Astrocyte (in vitro differentiated cells and primary cell): ENCODE measurements at regions not wholly inside any gene's neighbourhood (a gene's known extent, or its start where the extent isn't known, plus 50 kb on each side); places are given as distances from the start of the nearest gene placed in this dataset.

Experiments used
- DNase-seq: peaks from one replicate; pipeline ENCODE4 v3.0.0-alpha.2; 2010; ENCODE audit warnings: low read depth
- FAIRE-seq: peaks from 2 replicates; lab custom pipeline; 2011; peaks lifted over from hg19 to GRCh38; lab: Jason Lieb, UNC
- H2AFZ ChIP-seq: 2 replicates; pipeline ENCODE4 v1.6.0; 2012; ENCODE audit warnings: low read depth, low read length, inconsistent platforms
- H3K27ac ChIP-seq: 2 replicates; pipeline ENCODE4 v1.5.1; 2011; ENCODE audit warnings: low read depth, low read length, inconsistent platforms
- H3K27me3 ChIP-seq: 2 replicates; pipeline ENCODE4 v1.6.0; 2011; ENCODE audit warnings: low read length, inconsistent platforms; ENCODE audit not compliant: insufficient read depth
- H3K36me3 ChIP-seq: 2 replicates; pipeline ENCODE4 v1.5.1; 2011; ENCODE audit warnings: low read length, inconsistent platforms; ENCODE audit not compliant: insufficient read depth
- H3K4me1 ChIP-seq: 2 replicates; pipeline ENCODE4 v1.5.1; 2011; ENCODE audit warnings: low read length, inconsistent platforms; ENCODE audit not compliant: insufficient read depth
- H3K4me2 ChIP-seq: 2 replicates; pipeline ENCODE4 v1.6.0; 2012; ENCODE audit warnings: low read length, inconsistent platforms
- H3K4me3 ChIP-seq: 2 replicates; pipeline ENCODE4 v1.5.1; 2011; ENCODE audit warnings: low read depth, mild to moderate bottlenecking, low read length, inconsistent platforms; ENCODE audit not compliant: insufficient read depth
- H3K79me2 ChIP-seq: 2 replicates; pipeline ENCODE4 v1.6.0; 2012; ENCODE audit warnings: mild to moderate bottlenecking, low read length, inconsistent platforms; ENCODE audit not compliant: insufficient read depth
- H3K9ac ChIP-seq: 2 replicates; pipeline ENCODE4 v1.6.0; 2012; ENCODE audit warnings: mild to moderate bottlenecking, low read length, inconsistent platforms
- H3K9me3 ChIP-seq: 2 replicates; pipeline ENCODE4 v1.5.1; 2012; ENCODE audit warnings: low read depth, mild to moderate bottlenecking, low read length, inconsistent platforms; ENCODE audit not compliant: insufficient read depth
- H4K20me1 ChIP-seq: 2 replicates; pipeline ENCODE4 v1.6.0; 2012; ENCODE audit warnings: low read length, inconsistent platforms; ENCODE audit not compliant: insufficient read depth
- H3K27ac Mint-ChIP-seq: one replicate; pipeline ENCODE4 v1.8.0; 2021; ENCODE audit warnings: mild to moderate bottlenecking, mixed read lengths; ENCODE audit not compliant: unreplicated experiment
- H3K27me3 Mint-ChIP-seq: one replicate; pipeline ENCODE4 v1.8.0; 2021; ENCODE audit warnings: low read depth, mixed read lengths; ENCODE audit not compliant: unreplicated experiment
- H3K36me3 Mint-ChIP-seq: one replicate; pipeline ENCODE4 v1.8.0; 2021; ENCODE audit warnings: low read depth, mixed read lengths; ENCODE audit not compliant: unreplicated experiment
- H3K4me1 Mint-ChIP-seq: one replicate; pipeline ENCODE4 v1.8.0; 2021; ENCODE audit warnings: low read depth, mixed read lengths; ENCODE audit not compliant: unreplicated experiment
- H3K4me3 Mint-ChIP-seq: one replicate; pipeline ENCODE4 v1.8.0; 2021; ENCODE audit warnings: mild to moderate bottlenecking, moderate library complexity, mixed read lengths; ENCODE audit not compliant: unreplicated experiment
- H3K9me3 Mint-ChIP-seq: one replicate; pipeline ENCODE4 v1.8.0; 2021; ENCODE audit warnings: mild to moderate bottlenecking, mixed read lengths; ENCODE audit not compliant: unreplicated experiment
- EZH2 ChIP-seq: IDR thresholded peaks from 2 replicates; pipeline ENCODE4 v1.6.1; 2012; ENCODE audit warnings: mild to moderate bottlenecking, low read length, inconsistent platforms; ENCODE audit not compliant: insufficient read depth
- TF ChIP-seq, protein P1 (sequence below): IDR thresholded peaks from 2 replicates; pipeline ENCODE4 v1.5.1; 2011; ENCODE audit warnings: low read depth, mild to moderate bottlenecking, inconsistent platforms, low read length, moderate library complexity; ENCODE audit not compliant: insufficient read depth

DNA sequence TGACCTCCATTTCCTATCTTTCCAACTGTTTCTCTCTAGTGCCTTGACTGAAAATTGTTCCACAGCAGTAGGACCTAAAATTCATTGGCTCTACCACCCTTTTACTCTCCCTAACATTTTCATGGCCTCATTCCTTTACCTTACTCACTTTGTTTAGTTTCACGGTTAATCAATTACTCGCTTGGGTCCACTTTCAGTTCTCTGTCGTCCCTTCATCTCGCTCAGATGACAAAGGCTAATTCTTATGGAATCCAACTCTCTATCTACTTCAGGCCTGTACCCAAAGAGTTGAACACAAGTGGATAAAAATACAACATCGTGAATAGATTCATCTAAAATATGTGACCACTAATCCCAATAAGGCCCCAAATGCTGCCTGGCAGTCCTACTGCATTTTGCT, 85.9 kb upstream of the ADO start:
- peaks cover 3% of the 10 kb centered on the region for H3K36me3 Mint-ChIP-seq
- Histone ChIP-seq H3K27me3 (peaks cover 22% of the 10 kb centered on the region), H3K4me2 (no peak overlapping the region), H3K4me1 (no peaks in the 10 kb centered on the region), H3K79me2 (no peaks in the 10 kb centered on the region), H2AFZ (no peak overlapping the region), H3K9ac (no peak overlapping the region), H4K20me1 (no peaks in the 10 kb centered on the region), H3K4me3 (no peak overlapping the region), H3K27ac (no peak overlapping the region), H3K36me3 (no peaks in the 10 kb centered on the region), H3K9me3 (no peaks in the 10 kb centered on the region)
- H3K9me3 Mint-ChIP-seq = no peaks in the 10 kb centered on the region
- DNase-seq (no peak), FAIRE-seq (no peak)
- TF ChIP-seq, protein P1, sequence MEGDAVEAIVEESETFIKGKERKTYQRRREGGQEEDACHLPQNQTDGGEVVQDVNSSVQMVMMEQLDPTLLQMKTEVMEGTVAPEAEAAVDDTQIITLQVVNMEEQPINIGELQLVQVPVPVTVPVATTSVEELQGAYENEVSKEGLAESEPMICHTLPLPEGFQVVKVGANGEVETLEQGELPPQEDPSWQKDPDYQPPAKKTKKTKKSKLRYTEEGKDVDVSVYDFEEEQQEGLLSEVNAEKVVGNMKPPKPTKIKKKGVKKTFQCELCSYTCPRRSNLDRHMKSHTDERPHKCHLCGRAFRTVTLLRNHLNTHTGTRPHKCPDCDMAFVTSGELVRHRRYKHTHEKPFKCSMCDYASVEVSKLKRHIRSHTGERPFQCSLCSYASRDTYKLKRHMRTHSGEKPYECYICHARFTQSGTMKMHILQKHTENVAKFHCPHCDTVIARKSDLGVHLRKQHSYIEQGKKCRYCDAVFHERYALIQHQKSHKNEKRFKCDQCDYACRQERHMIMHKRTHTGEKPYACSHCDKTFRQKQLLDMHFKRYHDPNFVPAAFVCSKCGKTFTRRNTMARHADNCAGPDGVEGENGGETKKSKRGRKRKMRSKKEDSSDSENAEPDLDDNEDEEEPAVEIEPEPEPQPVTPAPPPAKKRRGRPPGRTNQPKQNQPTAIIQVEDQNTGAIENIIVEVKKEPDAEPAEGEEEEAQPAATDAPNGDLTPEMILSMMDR = no peak
- no peak for TF ChIP-seq EZH2
- no peak overlapping the region for H3K27ac Mint-ChIP-seq
- no peaks in the 10 kb centered on the region for H3K4me1 Mint-ChIP-seq
- H3K27me3 Mint-ChIP-seq = peaks cover 3% of the 10 kb centered on the region
- H3K4me3 Mint-ChIP-seq = no peak overlapping the region

DNA sequence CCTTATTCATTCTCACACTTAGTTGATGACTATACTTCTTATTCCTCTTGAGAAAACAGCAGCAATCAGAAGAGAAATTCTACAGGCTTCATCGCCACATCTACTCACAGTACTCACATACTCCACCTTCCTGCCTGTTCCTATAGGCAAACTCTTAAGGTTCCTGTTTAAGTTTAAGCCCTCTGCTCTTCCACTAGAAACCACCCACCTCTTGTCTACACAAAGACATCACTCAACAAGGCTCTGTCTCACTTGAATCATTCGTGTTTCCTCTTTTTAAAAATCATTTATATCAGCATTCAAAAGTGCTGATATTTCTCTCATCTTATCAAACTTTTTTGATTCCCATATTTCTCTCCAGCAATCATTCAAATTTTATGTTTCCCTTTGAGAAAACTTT, 85.5 kb upstream of the ADO start:
- no peaks in the 10 kb centered on the region for H3K79me2 ChIP-seq
- H3K4me1 Mint-ChIP-seq = no peaks in the 10 kb centered on the region
- H3K4me3 Mint-ChIP-seq = no peak overlapping the region
- no peak overlapping the region for H3K4me3 ChIP-seq
- no peaks in the 10 kb centered on the region for H3K4me1 ChIP-seq
- H4K20me1 ChIP-seq = no peaks in the 10 kb centered on the region
- H3K36me3 Mint-ChIP-seq = peaks cover 3% of the 10 kb centered on the region
- no peaks in the 10 kb centered on the region for H3K9me3 Mint-ChIP-seq
- H2AFZ ChIP-seq = no peak overlapping the region
- no peak overlapping the region for H3K4me2 ChIP-seq
- no peak overlapping the region for H3K27ac Mint-ChIP-seq
- peaks cover 3% of the 10 kb centered on the region for H3K27me3 Mint-ChIP-seq
- no peak for DNase-seq
- peaks cover 24% of the 10 kb centered on the region for H3K27me3 ChIP-seq
- H3K9me3 ChIP-seq = no peaks in the 10 kb centered on the region
- H3K9ac ChIP-seq = no peak overlapping the region
- H3K27ac ChIP-seq = no peak overlapping the region
- no peaks in the 10 kb centered on the region for H3K36me3 ChIP-seq
- no peak for FAIRE-seq
- TF ChIP-seq, protein P1 = no peak
- TF ChIP-seq EZH2 = no peak

DNA sequence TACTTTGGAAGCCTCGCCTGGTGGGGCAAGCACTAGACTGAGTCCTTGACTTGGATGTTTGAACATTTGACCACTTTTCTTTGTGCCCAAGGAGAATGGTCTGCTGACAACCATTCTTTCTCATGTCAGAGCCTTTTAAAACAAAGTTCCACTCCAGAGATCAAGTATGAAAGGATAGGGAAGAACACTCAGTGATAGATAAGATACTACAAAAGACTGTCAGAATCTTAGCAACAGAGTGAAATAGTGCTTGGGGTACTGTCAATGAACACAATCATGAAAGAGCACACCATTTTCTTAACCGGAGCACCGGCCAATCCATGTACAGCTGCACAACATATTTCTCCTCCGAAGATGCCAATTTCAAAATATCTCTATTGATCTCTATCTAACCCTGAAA, 82.8 kb upstream of the ADO start:
- no peak for FAIRE-seq

More for the DNA sequence above, 82.8 kb upstream of the ADO start:
- H3K36me3 Mint-ChIP-seq = peaks cover 3% of the 10 kb centered on the region
- no peaks in the 10 kb centered on the region for H3K36me3 ChIP-seq
- H3K4me1 ChIP-seq = no peaks in the 10 kb centered on the region
- H3K4me2 ChIP-seq = no peak overlapping the region
- no peak overlapping the region for H3K4me3 ChIP-seq
- no peaks in the 10 kb centered on the region for H3K9me3 ChIP-seq
- no peak overlapping the region for H3K27ac Mint-ChIP-seq
- no peak for DNase-seq
- H3K79me2 ChIP-seq = no peaks in the 10 kb centered on the region
- no peak overlapping the region for H3K27ac ChIP-seq
- peaks cover 8% of the 10 kb centered on the region for H3K4me1 Mint-ChIP-seq
- no peak for TF ChIP-seq EZH2
- TF ChIP-seq, protein P1 = no peak
- H3K27me3 Mint-ChIP-seq = peaks cover 10% of the 10 kb centered on the region
- peaks cover 30% of the 10 kb centered on the region for H3K27me3 ChIP-seq
- no peak overlapping the region for H2AFZ ChIP-seq
- H3K4me3 Mint-ChIP-seq = no peak overlapping the region
- no peaks in the 10 kb centered on the region for H4K20me1 ChIP-seq
- no peaks in the 10 kb centered on the region for H3K9me3 Mint-ChIP-seq
- H3K9ac ChIP-seq = no peak overlapping the region
